Liver (tissue), 3 donors: ENCODE measurements at regions not wholly inside any gene's neighbourhood (a gene's known extent, or its start where the extent isn't known, plus 50 kb on each side); places are given as distances from the start of the nearest gene placed in this dataset.

Experiments
- EGR1 ChIP-seq, 2 donors: IDR thresholded peaks; 2 replicates each; pipeline ENCODE4 v1.6.1; 2016 to 2018; ENCODE audit warnings: antibody characterized with exemption in 2 of 2, low read depth in 2 of 2
- FOXA1 ChIP-seq: IDR thresholded peaks from 2 replicates; pipeline ENCODE4 v1.6.1; 2016; ENCODE audit warnings: antibody characterized with exemption
- RAD21 ChIP-seq, 2 donors: IDR thresholded peaks; 2 replicates each; pipeline ENCODE4 v1.6.1; 2016; ENCODE audit warnings: antibody characterized with exemption in 2 of 2, mild to moderate bottlenecking in 2 of 2
- RXRA ChIP-seq, 2 donors: IDR thresholded peaks; 2 replicates each; pipeline ENCODE4 v1.6.1; 2017 to 2018; ENCODE audit warnings: antibody characterized with exemption in 2 of 2, mild to moderate bottlenecking in 1 of 2
- SP1 ChIP-seq: IDR thresholded peaks from 2 replicates; pipeline ENCODE4 v1.6.1; 2018; ENCODE audit warnings: antibody characterized with exemption, mild to moderate bottlenecking
- TAF1 ChIP-seq: conservative IDR thresholded peaks from 2 replicates; pipeline ENCODE4 v1.6.1; 2016; ENCODE audit warnings: antibody characterized with exemption, mild to moderate bottlenecking
- YY1 ChIP-seq: IDR thresholded peaks from 2 replicates; pipeline ENCODE4 v1.6.1; 2016; ENCODE audit warnings: antibody characterized with exemption, mild to moderate bottlenecking
- TF ChIP-seq, protein P1 (sequence below): fragments of 150-350 bp; IDR thresholded peaks from 2 replicates; pipeline ENCODE4 v1.5.1; 2017; ENCODE audit warnings: improper control_type of control experiment, low read depth, low read length; ENCODE audit not compliant: missing input control
- TF ChIP-seq, protein P2 (sequence below): IDR thresholded peaks from 2 replicates; pipeline ENCODE4 v1.6.1; 2016; ENCODE audit warnings: antibody characterized with exemption, mild to moderate bottlenecking
- TF ChIP-seq, protein P3 (sequence below): IDR thresholded peaks from 2 replicates; pipeline ENCODE4 v1.6.1; 2016; ENCODE audit warnings: antibody characterized with exemption
- TF ChIP-seq, protein P4 (sequence below): IDR thresholded peaks from 2 replicates; pipeline ENCODE4 v1.6.1; 2016; ENCODE audit warnings: antibody characterized with exemption
- TF ChIP-seq, protein P5 (sequence below): IDR thresholded peaks from 2 replicates; pipeline ENCODE4 v1.6.1; 2016; ENCODE audit warnings: antibody characterized with exemption
- donor health status: healthy.
- donor health status: healthy.

DNA sequence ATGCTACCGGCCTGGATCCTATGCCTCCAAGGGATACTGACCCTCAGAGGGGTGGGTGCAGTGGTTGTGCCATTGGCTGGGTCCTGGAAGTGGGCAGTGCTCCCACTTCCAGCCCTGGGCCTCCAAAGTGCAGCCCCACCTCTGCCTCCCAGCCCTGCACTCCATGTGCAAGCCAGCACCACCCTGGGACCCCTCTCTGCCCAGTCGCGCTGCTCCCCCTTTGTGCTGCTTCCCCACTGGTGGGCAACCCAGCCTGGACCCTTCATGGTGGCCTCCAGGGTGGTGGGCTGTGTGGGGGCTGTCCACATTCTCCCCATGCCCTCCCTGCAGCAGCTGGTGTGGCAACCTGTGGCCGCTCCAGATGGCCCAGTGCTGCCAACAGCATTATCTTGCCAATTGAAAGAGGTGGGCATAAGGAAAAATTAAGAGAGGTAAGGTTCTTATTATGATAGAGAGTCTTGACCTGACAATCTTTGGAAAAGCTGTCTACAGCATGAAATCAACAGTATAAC lies 309.7 kb downstream of the GUCY2F start:
- TF ChIP-seq YY1, result no peak
- TF ChIP-seq, protein P1, sequence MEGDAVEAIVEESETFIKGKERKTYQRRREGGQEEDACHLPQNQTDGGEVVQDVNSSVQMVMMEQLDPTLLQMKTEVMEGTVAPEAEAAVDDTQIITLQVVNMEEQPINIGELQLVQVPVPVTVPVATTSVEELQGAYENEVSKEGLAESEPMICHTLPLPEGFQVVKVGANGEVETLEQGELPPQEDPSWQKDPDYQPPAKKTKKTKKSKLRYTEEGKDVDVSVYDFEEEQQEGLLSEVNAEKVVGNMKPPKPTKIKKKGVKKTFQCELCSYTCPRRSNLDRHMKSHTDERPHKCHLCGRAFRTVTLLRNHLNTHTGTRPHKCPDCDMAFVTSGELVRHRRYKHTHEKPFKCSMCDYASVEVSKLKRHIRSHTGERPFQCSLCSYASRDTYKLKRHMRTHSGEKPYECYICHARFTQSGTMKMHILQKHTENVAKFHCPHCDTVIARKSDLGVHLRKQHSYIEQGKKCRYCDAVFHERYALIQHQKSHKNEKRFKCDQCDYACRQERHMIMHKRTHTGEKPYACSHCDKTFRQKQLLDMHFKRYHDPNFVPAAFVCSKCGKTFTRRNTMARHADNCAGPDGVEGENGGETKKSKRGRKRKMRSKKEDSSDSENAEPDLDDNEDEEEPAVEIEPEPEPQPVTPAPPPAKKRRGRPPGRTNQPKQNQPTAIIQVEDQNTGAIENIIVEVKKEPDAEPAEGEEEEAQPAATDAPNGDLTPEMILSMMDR, result no peak
- no peak for TF ChIP-seq EGR1 (IDR thresholded peaks at IDR 0.05; ENCODE audit: low read depth in 2 of 2)
- no peak for TF ChIP-seq TAF1
- TF ChIP-seq, protein P2, sequence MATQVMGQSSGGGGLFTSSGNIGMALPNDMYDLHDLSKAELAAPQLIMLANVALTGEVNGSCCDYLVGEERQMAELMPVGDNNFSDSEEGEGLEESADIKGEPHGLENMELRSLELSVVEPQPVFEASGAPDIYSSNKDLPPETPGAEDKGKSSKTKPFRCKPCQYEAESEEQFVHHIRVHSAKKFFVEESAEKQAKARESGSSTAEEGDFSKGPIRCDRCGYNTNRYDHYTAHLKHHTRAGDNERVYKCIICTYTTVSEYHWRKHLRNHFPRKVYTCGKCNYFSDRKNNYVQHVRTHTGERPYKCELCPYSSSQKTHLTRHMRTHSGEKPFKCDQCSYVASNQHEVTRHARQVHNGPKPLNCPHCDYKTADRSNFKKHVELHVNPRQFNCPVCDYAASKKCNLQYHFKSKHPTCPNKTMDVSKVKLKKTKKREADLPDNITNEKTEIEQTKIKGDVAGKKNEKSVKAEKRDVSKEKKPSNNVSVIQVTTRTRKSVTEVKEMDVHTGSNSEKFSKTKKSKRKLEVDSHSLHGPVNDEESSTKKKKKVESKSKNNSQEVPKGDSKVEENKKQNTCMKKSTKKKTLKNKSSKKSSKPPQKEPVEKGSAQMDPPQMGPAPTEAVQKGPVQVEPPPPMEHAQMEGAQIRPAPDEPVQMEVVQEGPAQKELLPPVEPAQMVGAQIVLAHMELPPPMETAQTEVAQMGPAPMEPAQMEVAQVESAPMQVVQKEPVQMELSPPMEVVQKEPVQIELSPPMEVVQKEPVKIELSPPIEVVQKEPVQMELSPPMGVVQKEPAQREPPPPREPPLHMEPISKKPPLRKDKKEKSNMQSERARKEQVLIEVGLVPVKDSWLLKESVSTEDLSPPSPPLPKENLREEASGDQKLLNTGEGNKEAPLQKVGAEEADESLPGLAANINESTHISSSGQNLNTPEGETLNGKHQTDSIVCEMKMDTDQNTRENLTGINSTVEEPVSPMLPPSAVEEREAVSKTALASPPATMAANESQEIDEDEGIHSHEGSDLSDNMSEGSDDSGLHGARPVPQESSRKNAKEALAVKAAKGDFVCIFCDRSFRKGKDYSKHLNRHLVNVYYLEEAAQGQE, result no peak
- TF ChIP-seq SP1, result no peak
- TF ChIP-seq, protein P3, sequence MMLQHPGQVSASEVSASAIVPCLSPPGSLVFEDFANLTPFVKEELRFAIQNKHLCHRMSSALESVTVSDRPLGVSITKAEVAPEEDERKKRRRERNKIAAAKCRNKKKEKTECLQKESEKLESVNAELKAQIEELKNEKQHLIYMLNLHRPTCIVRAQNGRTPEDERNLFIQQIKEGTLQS, result no peak
- no peak for TF ChIP-seq RXRA (IDR thresholded peaks at IDR 0.05)
- TF ChIP-seq RAD21 (IDR thresholded peaks at IDR 0.05), result no peak
- TF ChIP-seq, protein P4, sequence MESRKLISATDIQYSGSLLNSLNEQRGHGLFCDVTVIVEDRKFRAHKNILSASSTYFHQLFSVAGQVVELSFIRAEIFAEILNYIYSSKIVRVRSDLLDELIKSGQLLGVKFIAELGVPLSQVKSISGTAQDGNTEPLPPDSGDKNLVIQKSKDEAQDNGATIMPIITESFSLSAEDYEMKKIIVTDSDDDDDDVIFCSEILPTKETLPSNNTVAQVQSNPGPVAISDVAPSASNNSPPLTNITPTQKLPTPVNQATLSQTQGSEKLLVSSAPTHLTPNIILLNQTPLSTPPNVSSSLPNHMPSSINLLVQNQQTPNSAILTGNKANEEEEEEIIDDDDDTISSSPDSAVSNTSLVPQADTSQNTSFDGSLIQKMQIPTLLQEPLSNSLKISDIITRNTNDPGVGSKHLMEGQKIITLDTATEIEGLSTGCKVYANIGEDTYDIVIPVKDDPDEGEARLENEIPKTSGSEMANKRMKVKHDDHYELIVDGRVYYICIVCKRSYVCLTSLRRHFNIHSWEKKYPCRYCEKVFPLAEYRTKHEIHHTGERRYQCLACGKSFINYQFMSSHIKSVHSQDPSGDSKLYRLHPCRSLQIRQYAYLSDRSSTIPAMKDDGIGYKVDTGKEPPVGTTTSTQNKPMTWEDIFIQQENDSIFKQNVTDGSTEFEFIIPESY, result no peak
- TF ChIP-seq, protein P5, sequence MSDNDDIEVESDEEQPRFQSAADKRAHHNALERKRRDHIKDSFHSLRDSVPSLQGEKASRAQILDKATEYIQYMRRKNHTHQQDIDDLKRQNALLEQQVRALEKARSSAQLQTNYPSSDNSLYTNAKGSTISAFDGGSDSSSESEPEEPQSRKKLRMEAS, result no peak
- no peak for TF ChIP-seq FOXA1
